WTC11 (cell line): ENCODE measurements at regions not wholly inside any gene's neighbourhood (a gene's known extent, or its start where the extent isn't known, plus 50 kb on each side); places are given as distances from the start of the nearest gene placed in this dataset.

Source experiments
- ATAC-seq: fragments of 200-7000 bp; cut with Tn5 transposase; 2 replicates; pipeline ENCODE4 v1.10.0; 2021; ENCODE audit warnings: mild to moderate bottlenecking, moderate library complexity
- CTCF ChIA-PET: fragments of 300-600 bp; sonication (Branson Sonifier 250); formaldehyde crosslinking; loops from one replicate; lab custom pipeline; 2021; ENCODE audit warnings: antibody characterized with exemption; lab: Charles Lee
- POLR2A ChIA-PET: fragments of 350-600 bp; sonication (Branson Sonifier 250); formaldehyde crosslinking; loops from one replicate; lab custom pipeline; 2021; ENCODE audit warnings: antibody characterized with exemption; lab: Charles Lee
- DNase-seq: peaks from one replicate; pipeline ENCODE4 v3.0.0; 2021; ENCODE audit warnings: low spot score
- H3K27ac Mint-ChIP-seq: 2 replicates; pipeline ENCODE4 v1.8.0; 2021; ENCODE audit warnings: mixed read lengths
- H3K27me3 Mint-ChIP-seq: 2 replicates; pipeline ENCODE4 v1.8.0; 2021; ENCODE audit warnings: low read depth, mild to moderate bottlenecking, moderate library complexity, mixed read lengths
- H3K36me3 Mint-ChIP-seq: 2 replicates; pipeline ENCODE4 v1.8.0; 2021; ENCODE audit warnings: mixed read lengths
- H3K4me1 Mint-ChIP-seq: 2 replicates; pipeline ENCODE4 v1.8.0; 2022; ENCODE audit warnings: mixed read lengths
- H3K4me3 Mint-ChIP-seq: 2 replicates; pipeline ENCODE4 v1.8.0; 2021; ENCODE audit warnings: mild to moderate bottlenecking, moderate library complexity, mixed read lengths
- H3K9me3 Mint-ChIP-seq: 2 replicates; pipeline ENCODE4 v1.8.0; 2021; ENCODE audit warnings: mixed read lengths
- ATF6 ChIP-seq: sonication (generic); formaldehyde crosslinking; IDR thresholded peaks from 2 replicates; pipeline ENCODE4 v1.8.1; 2023; ENCODE audit warnings: mild to moderate bottlenecking, missing genetic modification reagents
- CREM ChIP-seq: sonication (generic); formaldehyde crosslinking; IDR thresholded peaks from 2 replicates; pipeline ENCODE4 v1.8.1; 2022; ENCODE audit warnings: mild to moderate bottlenecking, missing genetic modification reagents, moderate library complexity
- E2F5 ChIP-seq: sonication (generic); formaldehyde crosslinking; IDR thresholded peaks from 2 replicates; pipeline ENCODE4 v1.8.1; 2022; ENCODE audit warnings: mild to moderate bottlenecking, moderate library complexity, missing genetic modification reagents
- ERG ChIP-seq: fragments of 250-450 bp; sonication (Bioruptor Pico); IDR thresholded peaks from 2 replicates; pipeline ENCODE4 v1.8.0; 2021; ENCODE audit warnings: mild to moderate bottlenecking
- FOXK1 ChIP-seq: sonication (generic); formaldehyde crosslinking; IDR thresholded peaks from 2 replicates; pipeline ENCODE4 v1.8.0; 2022; ENCODE audit warnings: mild to moderate bottlenecking, moderate library complexity, missing genetic modification reagents
- HMGA2 ChIP-seq: fragments of 250-450 bp; sonication (Bioruptor Pico); IDR thresholded peaks from 2 replicates; pipeline ENCODE4 v1.4.0; 2021; ENCODE audit warnings: mild to moderate bottlenecking, moderate library complexity
- MYBL2 ChIP-seq: sonication (generic); formaldehyde crosslinking; IDR thresholded peaks from 2 replicates; pipeline ENCODE4 v1.8.1; 2023; ENCODE audit warnings: mild to moderate bottlenecking, moderate library complexity, missing genetic modification reagents
- NFE2L1 ChIP-seq: sonication (generic); formaldehyde crosslinking; IDR thresholded peaks from 2 replicates; pipeline ENCODE4 v1.8.1; 2023; ENCODE audit warnings: missing genetic modification reagents
- OVOL2 ChIP-seq: fragments of 250-450 bp; sonication (Bioruptor Pico); IDR thresholded peaks from 2 replicates; pipeline ENCODE4 v1.9.0; 2021; ENCODE audit warnings: mild to moderate bottlenecking, borderline replicate concordance
- PRDM15 ChIP-seq: sonication (generic); formaldehyde crosslinking; IDR thresholded peaks from 2 replicates; pipeline ENCODE4 v1.8.0; 2022; ENCODE audit warnings: missing genetic modification reagents
- SMAD4 ChIP-seq: sonication (generic); formaldehyde crosslinking; IDR thresholded peaks from 2 replicates; pipeline ENCODE4 v1.8.0; 2022; ENCODE audit warnings: mild to moderate bottlenecking, missing genetic modification reagents
- TCF7 ChIP-seq: sonication (generic); formaldehyde crosslinking; IDR thresholded peaks from 2 replicates; pipeline ENCODE4 v1.8.0; 2022; ENCODE audit warnings: mild to moderate bottlenecking, low read depth, missing genetic modification reagents, moderate library complexity
- TEAD4 ChIP-seq: sonication (generic); formaldehyde crosslinking; IDR thresholded peaks from 2 replicates; pipeline ENCODE4 v1.8.0; 2022; ENCODE audit warnings: mild to moderate bottlenecking, missing genetic modification reagents
- TP53 ChIP-seq: sonication (generic); formaldehyde crosslinking; IDR thresholded peaks from 2 replicates; pipeline ENCODE4 v1.8.1; 2023; ENCODE audit warnings: mild to moderate bottlenecking, missing genetic modification reagents
- USF2 ChIP-seq: sonication (generic); formaldehyde crosslinking; IDR thresholded peaks from 2 replicates; pipeline ENCODE4 v1.8.1; 2023; ENCODE audit warnings: mild to moderate bottlenecking, missing genetic modification reagents, moderate library complexity
- ZBTB21 ChIP-seq: sonication (generic); formaldehyde crosslinking; IDR thresholded peaks from 2 replicates; pipeline ENCODE4 v1.8.1; 2023; ENCODE audit warnings: mild to moderate bottlenecking, missing genetic modification reagents, borderline replicate concordance
- ZMAT4 ChIP-seq: fragments of 250-450 bp; sonication (Bioruptor Pico); IDR thresholded peaks from 2 replicates; pipeline ENCODE4 v1.9.0; 2021; ENCODE audit warnings: mild to moderate bottlenecking
- ZNF317 ChIP-seq: sonication (generic); formaldehyde crosslinking; IDR thresholded peaks from 2 replicates; pipeline ENCODE4 v1.8.1; 2023; ENCODE audit warnings: low read depth, mild to moderate bottlenecking, moderate library complexity, missing genetic modification reagents, borderline replicate concordance
- ZNF416 ChIP-seq: fragments of 250-450 bp; sonication (Bioruptor Pico); IDR thresholded peaks from 2 replicates; pipeline ENCODE4 v1.9.0; 2021; ENCODE audit warnings: mild to moderate bottlenecking, inconsistent platforms
- ZNF671 ChIP-seq: fragments of 250-450 bp; sonication (Bioruptor Pico); IDR thresholded peaks from 2 replicates; pipeline ENCODE4 v1.8.0; 2021; ENCODE audit warnings: mild to moderate bottlenecking
- ZSCAN18 ChIP-seq: fragments of 250-450 bp; sonication (Bioruptor Pico); IDR thresholded peaks from 2 replicates; pipeline ENCODE4 v2.1.2; 2022; ENCODE audit warnings: mild to moderate bottlenecking, moderate library complexity
- TF ChIP-seq, protein P1 (sequence below): sonication (generic); formaldehyde crosslinking; conservative IDR thresholded peaks from 2 replicates; pipeline ENCODE4 v1.8.1; 2023; ENCODE audit warnings: mild to moderate bottlenecking, low read depth, missing genetic modification reagents, moderate library complexity

GRCh38 chr16:85476389-85476788 is 136.7 kb upstream of the GSE1 start:
- DNase-seq (no peak), ATAC-seq (no peak)
- ChIA-PET POLR2A (no interaction called here), CTCF (interaction anchor here (0.6 to 1.7 kb wide), 7 partner anchors 36 to 243 kb away, joined by 3 to 7 read pairs (median 4); no protein-coding TSS in a partner anchor)
- Mint-ChIP-seq H3K9me3 (no peaks in the 10 kb centered on the region), H3K27me3 (0 out of 2 replicates have a peak, but pooled peaks cover 2% of the 10 kb centered on the region), H3K36me3 (no peaks in the 10 kb centered on the region), H3K27ac (no peak overlapping the region), H3K4me3 (no peak overlapping the region), H3K4me1 (peaks cover 33% of the 10 kb centered on the region)
- no peak for TF ChIP-seq ZNF671
- TF ChIP-seq ZNF416 (CRISPR knock-in tag): no peak
- no peak for TF ChIP-seq SMAD4 (CRISPR knock-in tag)
- no peak for TF ChIP-seq USF2 (CRISPR knock-in tag)
- TF ChIP-seq FOXK1 (CRISPR knock-in tag): no peak
- TF ChIP-seq HMGA2 (CRISPR knock-in tag): no peak
- no peak for TF ChIP-seq OVOL2 (CRISPR knock-in tag)
- TF ChIP-seq ZMAT4 (CRISPR knock-in tag): no peak
- no peak for TF ChIP-seq ERG (CRISPR knock-in tag)
- no peak for TF ChIP-seq ZBTB21
- no peak for TF ChIP-seq E2F5 (CRISPR knock-in tag)
- no peak for TF ChIP-seq ATF6 (CRISPR knock-in tag)
- no peak for TF ChIP-seq NFE2L1 (CRISPR knock-in tag)

GRCh38 chr16:85477801-85478363 is 135.2 kb upstream of the GSE1 start:
- TF ChIP-seq ZNF317 (CRISPR knock-in tag) (no peak), PRDM15 (CRISPR knock-in tag) (no peak), MYBL2 (CRISPR knock-in tag) (no peak), CREM (CRISPR knock-in tag) (no peak), OVOL2 (CRISPR knock-in tag) (no peak), ZBTB21 (no peak), TEAD4 (CRISPR knock-in tag) (no peak), ZSCAN18 (CRISPR knock-in tag) (no peak), FOXK1 (CRISPR knock-in tag) (no peak), TCF7 (no peak), TP53 (no peak)
- TF ChIP-seq, protein P1, sequence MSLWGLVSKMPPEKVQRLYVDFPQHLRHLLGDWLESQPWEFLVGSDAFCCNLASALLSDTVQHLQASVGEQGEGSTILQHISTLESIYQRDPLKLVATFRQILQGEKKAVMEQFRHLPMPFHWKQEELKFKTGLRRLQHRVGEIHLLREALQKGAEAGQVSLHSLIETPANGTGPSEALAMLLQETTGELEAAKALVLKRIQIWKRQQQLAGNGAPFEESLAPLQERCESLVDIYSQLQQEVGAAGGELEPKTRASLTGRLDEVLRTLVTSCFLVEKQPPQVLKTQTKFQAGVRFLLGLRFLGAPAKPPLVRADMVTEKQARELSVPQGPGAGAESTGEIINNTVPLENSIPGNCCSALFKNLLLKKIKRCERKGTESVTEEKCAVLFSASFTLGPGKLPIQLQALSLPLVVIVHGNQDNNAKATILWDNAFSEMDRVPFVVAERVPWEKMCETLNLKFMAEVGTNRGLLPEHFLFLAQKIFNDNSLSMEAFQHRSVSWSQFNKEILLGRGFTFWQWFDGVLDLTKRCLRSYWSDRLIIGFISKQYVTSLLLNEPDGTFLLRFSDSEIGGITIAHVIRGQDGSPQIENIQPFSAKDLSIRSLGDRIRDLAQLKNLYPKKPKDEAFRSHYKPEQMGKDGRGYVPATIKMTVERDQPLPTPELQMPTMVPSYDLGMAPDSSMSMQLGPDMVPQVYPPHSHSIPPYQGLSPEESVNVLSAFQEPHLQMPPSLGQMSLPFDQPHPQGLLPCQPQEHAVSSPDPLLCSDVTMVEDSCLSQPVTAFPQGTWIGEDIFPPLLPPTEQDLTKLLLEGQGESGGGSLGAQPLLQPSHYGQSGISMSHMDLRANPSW (CRISPR knock-in tag): no peak
- TF ChIP-seq, all 79 proteins: peak for 0
- no peaks in the 10 kb centered on the region for H3K9me3 Mint-ChIP-seq
- CTCF ChIA-PET: interaction anchor here (0.6 to 3.7 kb wide), 2 partner anchors 13 to 14 kb away, joined by 3 to 22 read pairs; no protein-coding TSS in a partner anchor

More at GRCh38 chr16:85477801-85478363, 135.2 kb upstream of the GSE1 start:
- Mint-ChIP-seq H3K4me1 (peaks cover 30% of the 10 kb centered on the region), H3K27me3 (0 out of 2 replicates have a peak, but pooled peaks cover 1% of the 10 kb centered on the region), H3K36me3 (no peaks in the 10 kb centered on the region), H3K4me3 (no peak overlapping the region), H3K27ac (peak overlapping the region; percentile 30; the same call in 1 of the 2 replicates)
- POLR2A ChIA-PET: no interaction called here
- no peak for ATAC-seq
- DNase-seq: no peak
